GM12878 (cell line): ENCODE measurements at regions not wholly inside any gene's neighbourhood (a gene's known extent, or its start where the extent isn't known, plus 50 kb on each side); places are given as distances from the start of the nearest gene placed in this dataset.

Experiments used
- ATAC-seq: fragments of 200-7000 bp; cut with Tn5 transposase; 3 replicates; pipeline ENCODE4 v1.9.1; 2020; ENCODE audit warnings: mild to moderate bottlenecking, moderate library complexity
- BruUV-seq: library from RNA; stranded (reverse); fragments of 400-500 nt; replicated peaks from 2 replicates; lab custom pipeline; 2021; lab: Mats Ljungman, UMichigan
- CTCF ChIA-PET: fragments of 300-600 bp; sonication (Branson Sonifier 250); formaldehyde crosslinking; extraction: SDS; loops from one replicate; lab custom pipeline; 2021; ENCODE audit warnings: inconsistent platforms; lab: Yijun Ruan, JAX
- POLR2A ChIA-PET: fragments of 350-600 bp; formaldehyde crosslinking; extraction: SDS; loops from one replicate; lab custom pipeline; 2021; ENCODE audit warnings: inconsistent platforms; lab: Charles Lee
- RAD21 ChIA-PET: fragments of 300-600 bp; sonication (Branson Sonifier 250); formaldehyde crosslinking; loops from one replicate; lab custom pipeline; 2023; ENCODE audit warnings: antibody characterized with exemption; ENCODE audit not compliant: unreplicated experiment; lab: Charles Lee
- SMC1A ChIA-PET: fragments of 300-600 bp; sonication (Branson Sonifier 250); formaldehyde crosslinking; loops from one replicate; lab custom pipeline; 2023; ENCODE audit not compliant: unreplicated experiment, uncharacterized antibody; lab: Charles Lee
- DNase-seq: peaks from one replicate; pipeline ENCODE4 v3.0.0-alpha.2; 2011; ENCODE audit warnings: low read depth, low spot score
- FAIRE-seq: peaks from 3 replicates; lab custom pipeline; 2011; peaks lifted over from hg19 to GRCh38; lab: Jason Lieb, UNC
- H2AFZ ChIP-seq: 2 replicates; pipeline ENCODE4 v1.6.0; 2011; ENCODE audit warnings: low read depth, low read length, control low read depth; ENCODE audit not compliant: control insufficient read depth
- H3K27ac ChIP-seq: 2 replicates; pipeline ENCODE4 v1.5.1; 2011; ENCODE audit warnings: control low read depth; ENCODE audit not compliant: control insufficient read depth, insufficient read depth
- H3K27me3 ChIP-seq, 2 experiments: replicated peaks in 1 of 2; 2 replicates each; pipeline versions ENCODE4 v1.6.0 to v1.6.1; 2011; ENCODE audit warnings: low read length in 1 of 2; ENCODE audit not compliant: control insufficient read depth in 2 of 2, insufficient read depth in 2 of 2
- H3K36me3 ChIP-seq, 2 experiments: 2 replicates each; pipeline ENCODE4 v1.5.1; 2011; ENCODE audit warnings: low read length in 1 of 2; ENCODE audit not compliant: control insufficient read depth in 2 of 2, insufficient read depth in 2 of 2
- H3K4me1 ChIP-seq: 2 replicates; pipeline ENCODE4 v1.6.1; 2011; ENCODE audit warnings: mild to moderate bottlenecking, low read length, moderate library complexity, mixed read lengths; ENCODE audit not compliant: control insufficient read depth, insufficient read depth
- H3K4me2 ChIP-seq: 2 replicates; pipeline ENCODE4 v1.6.0; 2011; ENCODE audit warnings: control low read depth; ENCODE audit not compliant: control insufficient read depth, insufficient read depth
- H3K4me3 ChIP-seq: fragments of 200-600 bp; sonication (generic); 2 replicates; pipeline ENCODE4 v1.5.1; 2016
- H3K79me2 ChIP-seq: 2 replicates; pipeline ENCODE4 v1.6.0; 2011; ENCODE audit warnings: low read length; ENCODE audit not compliant: control insufficient read depth, insufficient read depth
- H3K9ac ChIP-seq: 2 replicates; pipeline ENCODE4 v1.8.0; 2011; ENCODE audit warnings: low read length, control low read depth, mixed read lengths; ENCODE audit not compliant: control insufficient read depth, insufficient read depth
- H3K9me3 ChIP-seq: replicated peaks from 3 replicates; pipeline ENCODE4 v1.5.1; 2011; ENCODE audit warnings: mild to moderate bottlenecking, low read length; ENCODE audit not compliant: control insufficient read depth, insufficient read depth
- H4K20me1 ChIP-seq: 2 replicates; pipeline ENCODE4 v1.6.0; 2011; ENCODE audit not compliant: control insufficient read depth, insufficient read depth
- GATAD2B ChIP-seq: fragments of 450-650 bp; conservative IDR thresholded peaks from 2 replicates; pipeline ENCODE4 v1.6.1; 2017; ENCODE audit warnings: low read depth, mild to moderate bottlenecking, moderate library complexity
- IKZF1 ChIP-seq: fragments of 450-650 bp; conservative IDR thresholded peaks from 2 replicates; pipeline ENCODE4 v1.6.1; 2017; ENCODE audit warnings: antibody characterized with exemption, mild to moderate bottlenecking
- KDM1A ChIP-seq: fragments of 200-600 bp; sonication (generic); IDR thresholded peaks from 2 replicates; pipeline ENCODE4 v1.6.1; 2016; ENCODE audit warnings: borderline replicate concordance
- KLF5 ChIP-seq: fragments of 450-650 bp; IDR thresholded peaks from 2 replicates; pipeline ENCODE4 v1.6.1; 2014; ENCODE audit warnings: mild to moderate bottlenecking; ENCODE audit not compliant: partially characterized antibody
- PAX8 ChIP-seq: fragments of 450-650 bp; IDR thresholded peaks from 2 replicates; pipeline ENCODE4 v1.6.1; 2017; ENCODE audit warnings: mild to moderate bottlenecking, moderate library complexity
- RAD21 ChIP-seq: IDR thresholded peaks from 2 replicates; pipeline ENCODE4 v1.6.1; 2011; ENCODE audit warnings: mild to moderate bottlenecking, low read depth, low read length, moderate library complexity; ENCODE audit not compliant: insufficient read depth
- RELA ChIP-seq: fragments of 450-650 bp; IDR thresholded peaks from 2 replicates; pipeline ENCODE4 v1.8.0; 2014; ENCODE audit warnings: borderline replicate concordance; ENCODE audit not compliant: partially characterized antibody
- RUNX3 ChIP-seq: IDR thresholded peaks from 2 replicates; pipeline ENCODE4 v1.6.1; 2012; ENCODE audit warnings: low read length, inconsistent platforms
- STAT1 ChIP-seq: fragments of 450-650 bp; conservative IDR thresholded peaks from 2 replicates; pipeline ENCODE4 v1.6.1; 2014; ENCODE audit warnings: antibody characterized with exemption, mild to moderate bottlenecking
- TCF3 ChIP-seq: IDR thresholded peaks from 2 replicates; pipeline ENCODE4 v1.6.1; 2012; ENCODE audit warnings: low read depth, mild to moderate bottlenecking, low read length, borderline replicate concordance; ENCODE audit not compliant: insufficient read depth
- WGBS: methylation state at CpG from one replicate; pipeline ENCODE4 v1.1.6; 2016; ENCODE audit warnings: low lambda C conversion rate; ENCODE audit not compliant: insufficient replicate concordance, insufficient coverage; ENCODE audit errors: missing lambda C conversion rate; 5-methylcytosine and 5-hydroxymethylcytosine counted together
- in situ Hi-C: fragments of 300-500 bp; cut with MboI; formaldehyde crosslinking; loops from 9 replicates; pipeline ENCODE4 v1.14.3; 2018; ENCODE audit warnings: mixed read lengths
- intact Hi-C: fragments of 100-400 bp; cut with micrococcal nuclease; formaldehyde crosslinking; loops from one replicate; pipeline ENCODE4 v1.14.2; 2022; ENCODE audit not compliant: unreplicated experiment
- TF ChIP-seq, protein P1 (sequence below): fragments of 450-650 bp; IDR thresholded peaks from 2 replicates; pipeline ENCODE4 v1.6.1; 2018; ENCODE audit warnings: mild to moderate bottlenecking, low read depth, moderate library complexity; ENCODE audit not compliant: partially characterized antibody
- TF ChIP-seq, protein P2 (sequence below): IDR thresholded peaks from 2 replicates; pipeline ENCODE4 v1.6.1; 2012; ENCODE audit warnings: low read depth, low read length, improper control_type of control experiment
- TF ChIP-seq, protein P3 (sequence below): fragments of 150-350 bp; IDR thresholded peaks from 2 replicates; pipeline ENCODE4 v1.6.1; 2014; ENCODE audit warnings: mild to moderate bottlenecking, low read depth, low read length
- TF ChIP-seq, protein P4 (sequence below): fragments of 450-650 bp; IDR thresholded peaks from 2 replicates; pipeline ENCODE4 v1.6.1; 2017; ENCODE audit warnings: mild to moderate bottlenecking, moderate library complexity
- TF ChIP-seq, protein P5 (sequence below): fragments of 450-650 bp; IDR thresholded peaks from 2 replicates; pipeline ENCODE4 v1.6.1; 2017; ENCODE audit warnings: mild to moderate bottlenecking

DNA sequence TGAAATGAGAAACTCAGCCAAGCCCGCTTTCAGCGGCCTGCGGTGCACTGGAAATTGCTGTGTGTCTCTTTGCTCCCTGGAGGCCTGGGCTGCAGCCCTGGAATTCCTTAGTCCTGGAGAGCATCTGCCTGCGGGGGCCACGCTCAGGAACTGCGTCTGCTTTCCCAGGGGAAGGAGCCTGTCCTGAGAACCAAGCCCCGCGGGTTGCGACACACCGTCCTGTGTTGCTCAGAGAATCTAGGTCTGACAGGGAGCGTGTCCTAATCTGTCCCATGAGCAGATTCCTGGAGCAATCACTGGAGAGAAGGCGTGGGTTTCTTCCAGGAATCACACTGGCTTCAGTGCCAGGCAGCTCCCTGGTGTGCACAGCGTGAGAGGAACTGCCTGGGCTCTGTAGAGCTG, 708.1 kb downstream of the BRD1 start:
- H3K27ac ChIP-seq: no peak overlapping the region
- ChIA-PET CTCF (no interaction called here), SMC1A (no interaction called here), POLR2A (no interaction called here), RAD21 (no interaction called here)
- ATAC-seq (no peak), DNase-seq (no peak), FAIRE-seq (no peak)
- no peaks in the 10 kb centered on the region for H3K36me3 ChIP-seq
- in situ Hi-C loops (no loop called here), intact Hi-C loops (no loop called here)
- H2AFZ ChIP-seq: no peak overlapping the region
- H3K9ac ChIP-seq: no peak overlapping the region
- no peak overlapping the region for H3K4me3 ChIP-seq
- 58% methylated on average over 13 of the region's 13 CpGs for WGBS
- H3K4me2 ChIP-seq: no peak overlapping the region
- no peaks in the 10 kb centered on the region; the same call in 2 of the 3 replicates for H3K9me3 ChIP-seq
- no peaks in the 10 kb centered on the region for H3K4me1 ChIP-seq
- no peaks in the 10 kb centered on the region for H3K79me2 ChIP-seq
- no TSS peak for BruUV-seq
- no peaks in the 10 kb centered on the region for H3K27me3 ChIP-seq
- TF ChIP-seq KLF5 (no peak), RELA (no peak), IKZF1 (no peak), STAT1 (no peak), GATAD2B (no peak), TCF3 (no peak), RUNX3 (no peak), KDM1A (no peak), RAD21 (no peak), PAX8 (no peak)
- TF ChIP-seq, protein P1, sequence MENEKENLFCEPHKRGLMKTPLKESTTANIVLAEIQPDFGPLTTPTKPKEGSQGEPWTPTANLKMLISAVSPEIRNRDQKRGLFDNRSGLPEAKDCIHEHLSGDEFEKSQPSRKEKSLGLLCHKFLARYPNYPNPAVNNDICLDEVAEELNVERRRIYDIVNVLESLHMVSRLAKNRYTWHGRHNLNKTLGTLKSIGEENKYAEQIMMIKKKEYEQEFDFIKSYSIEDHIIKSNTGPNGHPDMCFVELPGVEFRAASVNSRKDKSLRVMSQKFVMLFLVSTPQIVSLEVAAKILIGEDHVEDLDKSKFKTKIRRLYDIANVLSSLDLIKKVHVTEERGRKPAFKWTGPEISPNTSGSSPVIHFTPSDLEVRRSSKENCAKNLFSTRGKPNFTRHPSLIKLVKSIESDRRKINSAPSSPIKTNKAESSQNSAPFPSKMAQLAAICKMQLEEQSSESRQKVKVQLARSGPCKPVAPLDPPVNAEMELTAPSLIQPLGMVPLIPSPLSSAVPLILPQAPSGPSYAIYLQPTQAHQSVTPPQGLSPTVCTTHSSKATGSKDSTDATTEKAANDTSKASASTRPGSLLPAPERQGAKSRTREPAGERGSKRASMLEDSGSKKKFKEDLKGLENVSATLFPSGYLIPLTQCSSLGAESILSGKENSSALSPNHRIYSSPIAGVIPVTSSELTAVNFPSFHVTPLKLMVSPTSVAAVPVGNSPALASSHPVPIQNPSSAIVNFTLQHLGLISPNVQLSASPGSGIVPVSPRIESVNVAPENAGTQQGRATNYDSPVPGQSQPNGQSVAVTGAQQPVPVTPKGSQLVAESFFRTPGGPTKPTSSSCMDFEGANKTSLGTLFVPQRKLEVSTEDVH: no peak
- TF ChIP-seq, protein P2, sequence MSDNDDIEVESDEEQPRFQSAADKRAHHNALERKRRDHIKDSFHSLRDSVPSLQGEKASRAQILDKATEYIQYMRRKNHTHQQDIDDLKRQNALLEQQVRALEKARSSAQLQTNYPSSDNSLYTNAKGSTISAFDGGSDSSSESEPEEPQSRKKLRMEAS: no peak
- TF ChIP-seq, protein P3, sequence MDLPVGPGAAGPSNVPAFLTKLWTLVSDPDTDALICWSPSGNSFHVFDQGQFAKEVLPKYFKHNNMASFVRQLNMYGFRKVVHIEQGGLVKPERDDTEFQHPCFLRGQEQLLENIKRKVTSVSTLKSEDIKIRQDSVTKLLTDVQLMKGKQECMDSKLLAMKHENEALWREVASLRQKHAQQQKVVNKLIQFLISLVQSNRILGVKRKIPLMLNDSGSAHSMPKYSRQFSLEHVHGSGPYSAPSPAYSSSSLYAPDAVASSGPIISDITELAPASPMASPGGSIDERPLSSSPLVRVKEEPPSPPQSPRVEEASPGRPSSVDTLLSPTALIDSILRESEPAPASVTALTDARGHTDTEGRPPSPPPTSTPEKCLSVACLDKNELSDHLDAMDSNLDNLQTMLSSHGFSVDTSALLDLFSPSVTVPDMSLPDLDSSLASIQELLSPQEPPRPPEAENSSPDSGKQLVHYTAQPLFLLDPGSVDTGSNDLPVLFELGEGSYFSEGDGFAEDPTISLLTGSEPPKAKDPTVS: no peak
- TF ChIP-seq, protein P4, sequence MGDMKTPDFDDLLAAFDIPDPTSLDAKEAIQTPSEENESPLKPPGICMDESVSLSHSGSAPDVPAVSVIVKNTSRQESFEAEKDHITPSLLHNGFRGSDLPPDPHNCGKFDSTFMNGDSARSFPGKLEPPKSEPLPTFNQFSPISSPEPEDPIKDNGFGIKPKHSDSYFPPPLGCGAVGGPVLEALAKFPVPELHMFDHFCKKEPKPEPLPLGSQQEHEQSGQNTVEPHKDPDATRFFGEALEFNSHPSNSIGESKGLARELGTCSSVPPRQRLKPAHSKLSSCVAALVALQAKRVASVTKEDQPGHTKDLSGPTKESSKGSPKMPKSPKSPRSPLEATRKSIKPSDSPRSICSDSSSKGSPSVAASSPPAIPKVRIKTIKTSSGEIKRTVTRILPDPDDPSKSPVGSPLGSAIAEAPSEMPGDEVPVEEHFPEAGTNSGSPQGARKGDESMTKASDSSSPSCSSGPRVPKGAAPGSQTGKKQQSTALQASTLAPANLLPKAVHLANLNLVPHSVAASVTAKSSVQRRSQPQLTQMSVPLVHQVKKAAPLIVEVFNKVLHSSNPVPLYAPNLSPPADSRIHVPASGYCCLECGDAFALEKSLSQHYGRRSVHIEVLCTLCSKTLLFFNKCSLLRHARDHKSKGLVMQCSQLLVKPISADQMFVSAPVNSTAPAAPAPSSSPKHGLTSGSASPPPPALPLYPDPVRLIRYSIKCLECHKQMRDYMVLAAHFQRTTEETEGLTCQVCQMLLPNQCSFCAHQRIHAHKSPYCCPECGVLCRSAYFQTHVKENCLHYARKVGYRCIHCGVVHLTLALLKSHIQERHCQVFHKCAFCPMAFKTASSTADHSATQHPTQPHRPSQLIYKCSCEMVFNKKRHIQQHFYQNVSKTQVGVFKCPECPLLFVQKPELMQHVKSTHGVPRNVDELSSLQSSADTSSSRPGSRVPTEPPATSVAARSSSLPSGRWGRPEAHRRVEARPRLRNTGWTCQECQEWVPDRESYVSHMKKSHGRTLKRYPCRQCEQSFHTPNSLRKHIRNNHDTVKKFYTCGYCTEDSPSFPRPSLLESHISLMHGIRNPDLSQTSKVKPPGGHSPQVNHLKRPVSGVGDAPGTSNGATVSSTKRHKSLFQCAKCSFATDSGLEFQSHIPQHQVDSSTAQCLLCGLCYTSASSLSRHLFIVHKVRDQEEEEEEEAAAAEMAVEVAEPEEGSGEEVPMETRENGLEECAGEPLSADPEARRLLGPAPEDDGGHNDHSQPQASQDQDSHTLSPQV: no peak
- TF ChIP-seq, protein P5, sequence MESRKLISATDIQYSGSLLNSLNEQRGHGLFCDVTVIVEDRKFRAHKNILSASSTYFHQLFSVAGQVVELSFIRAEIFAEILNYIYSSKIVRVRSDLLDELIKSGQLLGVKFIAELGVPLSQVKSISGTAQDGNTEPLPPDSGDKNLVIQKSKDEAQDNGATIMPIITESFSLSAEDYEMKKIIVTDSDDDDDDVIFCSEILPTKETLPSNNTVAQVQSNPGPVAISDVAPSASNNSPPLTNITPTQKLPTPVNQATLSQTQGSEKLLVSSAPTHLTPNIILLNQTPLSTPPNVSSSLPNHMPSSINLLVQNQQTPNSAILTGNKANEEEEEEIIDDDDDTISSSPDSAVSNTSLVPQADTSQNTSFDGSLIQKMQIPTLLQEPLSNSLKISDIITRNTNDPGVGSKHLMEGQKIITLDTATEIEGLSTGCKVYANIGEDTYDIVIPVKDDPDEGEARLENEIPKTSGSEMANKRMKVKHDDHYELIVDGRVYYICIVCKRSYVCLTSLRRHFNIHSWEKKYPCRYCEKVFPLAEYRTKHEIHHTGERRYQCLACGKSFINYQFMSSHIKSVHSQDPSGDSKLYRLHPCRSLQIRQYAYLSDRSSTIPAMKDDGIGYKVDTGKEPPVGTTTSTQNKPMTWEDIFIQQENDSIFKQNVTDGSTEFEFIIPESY: no peak
- H4K20me1 ChIP-seq: no peaks in the 10 kb centered on the region
